Endodermal cell (in vitro differentiated cells): ENCODE measurements at regions not wholly inside any gene's neighbourhood (a gene's known extent, or its start where the extent isn't known, plus 50 kb on each side); places are given as distances from the start of the nearest gene placed in this dataset.

Experiments used
- DNase-seq: peaks from one replicate; pipeline ENCODE4 v3.0.0-alpha.2; 2017
- H3K27ac ChIP-seq: 2 replicates; pipeline ENCODE4 v1.5.1; 2013; ENCODE audit warnings: mild to moderate bottlenecking, low read depth, low read length, moderate library complexity
- H3K27me3 ChIP-seq: 2 replicates; pipeline ENCODE4 v1.6.1; 2013; ENCODE audit warnings: mild to moderate bottlenecking, low read length, moderate library complexity; ENCODE audit not compliant: insufficient read depth, control insufficient read depth, poor library complexity, severe bottlenecking
- H3K36me3 ChIP-seq: 2 replicates; pipeline ENCODE4 v1.7.0; 2013; ENCODE audit warnings: mild to moderate bottlenecking, low read length, moderate library complexity; ENCODE audit not compliant: control insufficient read depth, insufficient read depth
- H3K4me1 ChIP-seq: one replicate; pipeline ENCODE4 v1.7.0; 2013; ENCODE audit warnings: low read length; ENCODE audit not compliant: control insufficient read depth, insufficient read depth
- H3K4me3 ChIP-seq: 2 replicates; pipeline ENCODE4 v1.5.1; 2013; ENCODE audit warnings: mild to moderate bottlenecking, low read length, moderate library complexity
- H3K9ac ChIP-seq: 2 replicates; pipeline ENCODE4 v1.6.1; 2013; ENCODE audit warnings: mild to moderate bottlenecking, low read length, moderate library complexity; ENCODE audit not compliant: poor library complexity, severe bottlenecking; ENCODE audit errors: extremely low read depth
- H3K9me3 ChIP-seq: 2 replicates; pipeline ENCODE4 v1.6.1; 2013; ENCODE audit warnings: mild to moderate bottlenecking, low read length, moderate library complexity; ENCODE audit not compliant: control insufficient read depth
- H3K27ac Mint-ChIP-seq: 2 replicates; pipeline ENCODE4 v1.8.0; 2020; ENCODE audit warnings: mixed read lengths
- H3K27me3 Mint-ChIP-seq: 2 replicates; pipeline ENCODE4 v1.8.0; 2021; ENCODE audit warnings: mild to moderate bottlenecking, mixed read lengths; ENCODE audit not compliant: insufficient read depth
- H3K36me3 Mint-ChIP-seq: 2 replicates; pipeline ENCODE4 v1.8.0; 2020; ENCODE audit warnings: low read depth, mixed read lengths
- H3K4me1 Mint-ChIP-seq: 2 replicates; pipeline ENCODE4 v1.8.0; 2020; ENCODE audit warnings: mixed read lengths
- H3K4me3 Mint-ChIP-seq: 2 replicates; pipeline ENCODE4 v1.8.0; 2020; ENCODE audit warnings: mild to moderate bottlenecking, moderate library complexity, mixed read lengths
- H3K9me3 Mint-ChIP-seq: 2 replicates; pipeline ENCODE4 v1.8.0; 2020; ENCODE audit warnings: mild to moderate bottlenecking, mixed read lengths
- WGBS, 2 experiments: methylation state at CpG; one replicate each; pipeline versions ENCODE4 v1.1.5 to v1.1.7; 2013; ENCODE audit warnings: missing lambda C conversion rate in 2 of 2, mixed read lengths in 1 of 2; ENCODE audit not compliant: insufficient coverage in 1 of 2, insufficient read length in 1 of 2; 5-methylcytosine and 5-hydroxymethylcytosine counted together
- TF ChIP-seq, protein P1 (sequence below): fragments of 200-600 bp; sonication (generic); conservative IDR thresholded peaks from 2 replicates; pipeline ENCODE4 v1.5.0; 2021; ENCODE audit warnings: antibody characterized with exemption, mild to moderate bottlenecking

GRCh38 chr6:134560019-134560418, 242.1 kb upstream of the SGK1 start:
- Histone ChIP-seq H3K27me3 (peaks cover 9% of the 10 kb centered on the region), H3K9me3 (no peaks in the 10 kb centered on the region), H3K4me3 (no peak overlapping the region), H3K36me3 (no peaks in the 10 kb centered on the region), H3K9ac (no peak overlapping the region), H3K27ac (no peak overlapping the region), H3K4me1 (no peaks in the 10 kb centered on the region)
- Mint-ChIP-seq H3K36me3 (no peaks in the 10 kb centered on the region), H3K27ac (no peak overlapping the region), H3K4me1 (no peaks in the 10 kb centered on the region), H3K9me3 (no peaks in the 10 kb centered on the region), H3K27me3 (no peaks in the 10 kb centered on the region), H3K4me3 (no peak overlapping the region)
- TF ChIP-seq, protein P1, sequence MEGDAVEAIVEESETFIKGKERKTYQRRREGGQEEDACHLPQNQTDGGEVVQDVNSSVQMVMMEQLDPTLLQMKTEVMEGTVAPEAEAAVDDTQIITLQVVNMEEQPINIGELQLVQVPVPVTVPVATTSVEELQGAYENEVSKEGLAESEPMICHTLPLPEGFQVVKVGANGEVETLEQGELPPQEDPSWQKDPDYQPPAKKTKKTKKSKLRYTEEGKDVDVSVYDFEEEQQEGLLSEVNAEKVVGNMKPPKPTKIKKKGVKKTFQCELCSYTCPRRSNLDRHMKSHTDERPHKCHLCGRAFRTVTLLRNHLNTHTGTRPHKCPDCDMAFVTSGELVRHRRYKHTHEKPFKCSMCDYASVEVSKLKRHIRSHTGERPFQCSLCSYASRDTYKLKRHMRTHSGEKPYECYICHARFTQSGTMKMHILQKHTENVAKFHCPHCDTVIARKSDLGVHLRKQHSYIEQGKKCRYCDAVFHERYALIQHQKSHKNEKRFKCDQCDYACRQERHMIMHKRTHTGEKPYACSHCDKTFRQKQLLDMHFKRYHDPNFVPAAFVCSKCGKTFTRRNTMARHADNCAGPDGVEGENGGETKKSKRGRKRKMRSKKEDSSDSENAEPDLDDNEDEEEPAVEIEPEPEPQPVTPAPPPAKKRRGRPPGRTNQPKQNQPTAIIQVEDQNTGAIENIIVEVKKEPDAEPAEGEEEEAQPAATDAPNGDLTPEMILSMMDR = no peak
- DNase-seq = no peak

DNA sequence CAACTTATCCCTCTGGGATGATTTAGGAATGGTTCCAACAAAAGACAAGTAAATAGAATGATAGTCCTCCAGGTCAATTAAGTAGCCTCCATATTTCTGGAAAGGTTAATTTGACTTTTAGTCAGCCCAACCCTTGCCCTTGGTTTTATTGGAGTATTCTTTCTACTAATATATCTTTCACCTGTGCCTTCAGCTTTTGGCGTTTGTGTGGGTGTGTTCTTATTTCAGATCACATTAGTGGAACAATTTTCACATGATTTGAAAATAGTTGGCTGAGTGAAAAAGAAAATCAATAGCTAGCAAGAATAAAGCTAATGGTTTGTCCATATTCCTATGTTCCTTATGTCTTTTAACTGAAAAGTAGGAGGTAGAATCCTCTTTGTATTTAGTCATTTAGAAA, 239.6 kb upstream of the SGK1 start:
- H3K36me3 ChIP-seq = no peaks in the 10 kb centered on the region
- peaks cover under 1% of the 10 kb centered on the region for H3K27me3 ChIP-seq
- TF ChIP-seq, protein P1 = no peak
- Mint-ChIP-seq H3K4me3 (no peak overlapping the region), H3K27ac (no peak overlapping the region), H3K27me3 (no peaks in the 10 kb centered on the region), H3K4me1 (no peaks in the 10 kb centered on the region), H3K36me3 (no peaks in the 10 kb centered on the region), H3K9me3 (no peaks in the 10 kb centered on the region)
- no peaks in the 10 kb centered on the region for H3K9me3 ChIP-seq
- 100% methylated on average over 1 of the region's 1 CpG; no CpG with 5 or more reads in 1 of the 2 experiments for WGBS, 2 experiments
- H3K4me3 ChIP-seq = no peak overlapping the region
- DNase-seq = no peak
- H3K4me1 ChIP-seq = no peaks in the 10 kb centered on the region
- no peak overlapping the region for H3K27ac ChIP-seq
- H3K9ac ChIP-seq = no peak overlapping the region

- no peak overlapping the region for H3K27ac ChIP-seq
- DNase-seq = no peak
- WGBS, 2 experiments = 79% methylated on average over 1 of the region's 1 CpG; no CpG with 5 or more reads in 1 of the 2 experiments
- H3K27ac Mint-ChIP-seq = no peak overlapping the region
- no peaks in the 10 kb centered on the region for H3K27me3 ChIP-seq
- H3K27me3 Mint-ChIP-seq = no peaks in the 10 kb centered on the region
- no peaks in the 10 kb centered on the region for H3K4me1 ChIP-seq
- H3K4me3 ChIP-seq = no peak overlapping the region
- no peaks in the 10 kb centered on the region for H3K9me3 ChIP-seq
- H3K9ac ChIP-seq = no peak overlapping the region
- peaks cover under 1% of the 10 kb centered on the region for H3K4me1 Mint-ChIP-seq
- H3K36me3 ChIP-seq = no peaks in the 10 kb centered on the region
- TF ChIP-seq, protein P1 = no peak
- H3K4me3 Mint-ChIP-seq = no peak overlapping the region
- no peaks in the 10 kb centered on the region for H3K9me3 Mint-ChIP-seq
- no peaks in the 10 kb centered on the region for H3K36me3 Mint-ChIP-seq
Observed at GRCh38 chr6:134555672-134556071, 237.8 kb upstream of the SGK1 start.
